Hematopoietic multipotent progenitor cell treated with erythropoietin and hydrocortisone succinate and interleukin-3 and kit ligand, for 17 days (in vitro differentiated cells): ENCODE measurements at regions not wholly inside any gene's neighbourhood (a gene's known extent, or its start where the extent isn't known, plus 50 kb on each side); places are given as distances from the start of the nearest gene placed in this dataset.

Source experiments
- DNase-seq: peaks from one replicate; pipeline ENCODE4 v3.0.0-alpha.2; 2015; ENCODE audit warnings: low spot score

DNA sequence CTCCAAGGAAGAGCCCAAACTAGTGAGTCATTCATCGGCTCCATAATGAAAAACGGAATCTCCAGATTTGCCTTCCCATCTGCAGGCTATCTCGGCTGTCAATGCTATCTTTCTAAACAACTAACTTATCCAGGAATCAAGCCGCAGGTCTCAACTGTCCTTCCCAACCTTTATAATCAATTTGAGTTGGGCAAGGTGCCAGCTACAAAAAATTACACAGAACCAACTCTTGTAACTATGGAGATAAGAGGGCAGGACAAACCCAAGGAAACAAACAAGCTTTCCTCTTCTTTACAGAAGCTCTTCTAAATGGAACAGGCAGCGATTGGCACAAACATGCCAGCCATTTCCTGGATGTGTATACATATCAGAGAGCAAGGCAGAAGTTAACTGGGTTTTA is 61.2 kb upstream of the RAI2 start:
- peak; percentile 3 for DNase-seq

DNA sequence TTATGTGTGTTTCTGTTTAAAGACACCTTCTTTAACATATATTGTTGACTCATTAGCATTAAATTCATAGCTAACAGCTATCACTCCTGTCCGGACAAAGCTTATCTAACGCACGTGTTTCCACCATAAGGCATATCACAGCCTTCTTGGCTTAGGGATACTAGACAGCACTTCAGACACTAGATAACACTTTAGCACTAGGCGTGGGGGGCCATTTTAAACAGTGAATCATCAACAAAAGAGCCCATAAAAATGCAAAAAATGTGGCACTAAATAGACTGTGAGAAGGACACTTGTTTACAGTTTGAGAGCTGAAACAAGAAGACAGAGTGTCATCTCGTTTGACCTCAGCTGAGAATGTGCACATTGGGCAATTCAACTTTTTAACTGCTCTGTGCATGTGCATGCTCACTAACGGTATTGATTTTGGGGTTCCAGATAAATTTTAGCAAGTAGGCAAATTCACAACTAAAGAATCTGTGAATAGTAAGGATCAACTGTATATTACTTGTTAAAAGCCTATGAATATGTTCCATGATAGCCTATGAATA is 58.9 kb upstream of the RAI2 start:
- peak; percentile 5 for DNase-seq

DNA sequence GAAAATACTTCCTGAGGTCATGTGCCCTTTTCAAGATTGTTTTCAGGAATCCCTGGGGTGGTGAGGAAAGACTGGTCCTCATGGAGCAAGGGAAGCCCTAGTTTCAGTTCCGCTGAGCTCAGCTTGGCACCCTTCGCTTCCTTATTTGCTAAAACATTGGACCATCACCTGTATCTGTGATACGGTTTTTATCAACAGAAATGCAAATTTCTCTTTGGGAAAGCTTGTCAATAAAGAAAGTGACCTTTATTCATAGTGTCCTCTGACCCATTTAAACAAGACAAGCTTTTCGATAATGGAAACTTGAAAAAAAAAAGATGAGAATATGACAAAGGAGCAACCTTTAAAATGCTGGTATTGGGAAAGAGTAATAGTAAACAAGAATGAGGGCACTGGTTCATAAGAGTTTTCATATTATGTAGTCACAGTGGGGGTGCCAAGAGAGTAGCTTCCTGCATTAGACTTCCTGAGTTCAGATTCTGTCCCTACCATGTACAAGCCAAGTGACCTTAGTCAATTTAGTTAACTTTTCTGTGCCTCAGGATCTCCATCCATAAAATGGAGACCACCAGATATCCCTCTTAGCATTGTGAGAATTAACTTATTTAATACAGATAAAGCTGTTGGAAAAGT is 57.0 kb upstream of the RAI2 start:
- no peak for DNase-seq

DNA sequence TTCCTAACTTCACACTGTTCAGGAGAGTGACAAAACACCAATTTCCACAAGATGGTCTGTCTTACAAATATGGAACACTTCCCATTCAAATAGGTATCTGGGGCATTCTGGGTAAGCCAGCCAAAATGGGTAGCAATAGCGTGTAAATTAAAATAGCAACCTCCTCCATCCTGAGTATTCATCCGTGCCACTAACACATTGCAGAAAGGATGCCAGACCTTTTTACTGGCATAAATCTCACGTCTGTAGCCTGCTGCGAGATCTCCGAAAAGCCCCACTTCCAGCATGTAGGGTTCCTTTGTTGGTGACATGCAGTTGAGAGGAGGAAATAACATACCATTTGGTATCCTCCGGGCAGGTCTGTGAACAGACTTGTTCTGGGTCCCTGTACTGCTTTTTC is 52.7 kb upstream of the RAI2 start:
- no peak for DNase-seq
